ENCODE measurements at regions not wholly inside any gene's neighbourhood (a gene's known extent, or its start where the extent isn't known, plus 50 kb on each side); places are given as distances from the start of the nearest gene placed in this dataset.

DNA sequence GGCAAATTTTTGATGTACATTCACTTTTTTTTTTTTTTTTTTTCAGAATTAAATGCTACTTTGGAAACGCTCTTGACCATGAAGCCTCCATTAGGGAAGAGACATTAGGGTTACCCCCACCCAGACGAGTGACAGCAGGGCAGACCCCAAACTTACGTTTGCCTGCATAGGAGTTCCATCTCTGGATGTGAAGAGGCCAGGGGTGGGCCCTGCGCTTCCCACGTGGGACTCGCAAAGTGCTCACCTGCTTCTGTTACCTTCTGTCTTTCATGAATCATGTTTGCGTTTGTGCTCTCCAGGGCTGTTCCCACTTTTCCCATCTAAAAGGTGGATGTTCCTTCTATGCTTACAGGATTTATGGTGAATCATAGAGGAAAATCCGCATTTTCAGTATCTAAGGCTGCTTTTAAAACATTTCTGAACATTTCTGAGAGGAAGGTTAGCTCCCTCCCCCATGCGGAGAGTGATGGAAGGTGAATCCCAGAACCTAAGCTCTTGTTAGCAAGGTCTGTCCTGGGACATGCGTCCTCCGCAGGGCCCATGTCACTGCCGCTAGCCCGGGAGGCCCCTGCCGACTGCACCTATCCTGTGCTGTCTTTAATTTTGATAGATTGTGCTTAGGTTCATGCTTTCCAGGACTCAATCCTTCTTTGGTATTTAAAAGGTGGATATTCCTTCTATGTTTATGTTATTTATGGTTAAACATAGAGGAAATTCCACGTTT lies 135.7 kb upstream of the RTL1 start:
- no peak overlapping the region for H3K9ac ChIP-seq (ENCODE audit: low read depth, low read length)
- H3K4me3 ChIP-seq (ENCODE audit: low read depth, low read length) = no peak overlapping the region
- no peaks in the 10 kb centered on the region for H3K27me3 ChIP-seq (ENCODE audit: control insufficient read depth, insufficient read depth, low read length)
- H3K9me3 ChIP-seq (ENCODE audit: control insufficient read depth, insufficient read depth, low read length) = no peaks in the 10 kb centered on the region
- H3K4me1 ChIP-seq (ENCODE audit: control insufficient read depth, insufficient read depth, low read length) = no peaks in the 10 kb centered on the region
- no peaks in the 10 kb centered on the region for H3K36me3 ChIP-seq (ENCODE audit: control insufficient read depth, insufficient read depth, low read length)

DNA sequence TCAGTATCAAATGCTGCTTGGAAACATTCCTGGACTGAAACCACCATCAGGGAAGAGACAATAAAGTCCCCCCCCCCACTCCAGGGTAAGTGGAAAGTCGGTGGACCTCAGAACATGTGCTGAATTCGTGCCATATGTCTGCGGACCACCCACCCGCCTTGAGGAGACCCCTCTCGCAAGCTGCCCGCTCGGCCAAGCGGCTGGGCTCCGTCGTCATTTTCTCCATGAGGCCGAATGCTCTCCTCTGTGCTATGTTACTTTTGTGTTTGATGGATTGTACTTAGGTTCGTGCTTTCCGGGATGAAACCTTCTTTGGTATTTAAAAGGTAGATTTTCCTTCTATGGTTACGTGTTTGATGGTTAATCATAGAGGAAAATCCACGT lies 136.2 kb upstream of the RTL1 start:
- H3K4me3 ChIP-seq (ENCODE audit: low read depth, low read length) = no peak overlapping the region
- no peaks in the 10 kb centered on the region for H3K4me1 ChIP-seq (ENCODE audit: control insufficient read depth, insufficient read depth, low read length)
- H3K36me3 ChIP-seq (ENCODE audit: control insufficient read depth, insufficient read depth, low read length) = no peaks in the 10 kb centered on the region
- no peaks in the 10 kb centered on the region for H3K9me3 ChIP-seq (ENCODE audit: control insufficient read depth, insufficient read depth, low read length)
- no peak overlapping the region for H3K9ac ChIP-seq (ENCODE audit: low read depth, low read length)
- H3K27me3 ChIP-seq (ENCODE audit: control insufficient read depth, insufficient read depth, low read length) = no peaks in the 10 kb centered on the region

DNA sequence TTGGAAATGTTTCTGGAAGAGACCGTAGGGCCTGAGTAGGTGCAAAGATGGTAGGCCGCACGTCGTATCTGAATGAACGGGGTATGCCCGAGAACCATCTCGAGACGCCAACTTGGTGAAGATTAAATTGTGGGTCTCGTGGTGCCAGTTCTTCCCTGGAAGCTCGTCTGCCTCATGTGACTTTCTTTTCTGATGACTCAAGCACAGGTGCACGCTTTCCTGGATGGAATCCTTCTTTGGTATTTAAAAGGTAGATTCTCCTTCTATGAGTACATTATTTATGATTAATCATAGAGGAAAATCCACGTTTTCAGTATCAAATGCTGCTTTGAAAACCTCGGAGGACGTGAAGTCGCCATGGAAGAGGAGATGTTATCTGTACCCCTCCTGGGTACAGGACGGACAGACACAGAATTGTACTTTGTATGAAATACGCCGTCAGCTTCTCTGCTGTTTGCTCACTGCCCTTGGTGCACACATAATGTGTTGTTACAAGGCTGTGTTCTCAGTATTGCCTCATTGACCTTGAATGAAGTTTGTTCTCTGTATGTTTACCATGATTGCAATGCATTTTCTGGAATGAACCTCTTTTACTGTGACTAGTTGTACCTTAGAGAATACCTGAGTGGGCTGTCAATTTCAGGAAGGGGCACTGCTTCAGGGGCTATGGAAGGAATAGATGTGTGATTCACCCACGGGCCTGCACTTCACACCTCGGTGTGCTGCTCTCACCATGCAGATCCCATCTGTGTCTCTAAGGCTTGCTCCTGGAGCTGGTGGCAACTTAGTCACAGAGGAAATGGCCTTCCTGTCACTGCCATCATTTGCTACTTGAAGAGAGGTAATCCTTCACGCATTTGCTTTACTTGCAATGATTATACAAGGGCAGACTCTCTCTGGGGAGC lies 137.3 kb upstream of the RTL1 start:
- Histone ChIP-seq H3K4me1 (ENCODE audit: control insufficient read depth, insufficient read depth, low read length) (no peaks in the 10 kb centered on the region), H3K27me3 (ENCODE audit: control insufficient read depth, insufficient read depth, low read length) (no peaks in the 10 kb centered on the region), H3K36me3 (ENCODE audit: control insufficient read depth, insufficient read depth, low read length) (no peaks in the 10 kb centered on the region), H3K4me3 (ENCODE audit: low read depth, low read length) (no peak overlapping the region), H3K9me3 (ENCODE audit: control insufficient read depth, insufficient read depth, low read length) (no peaks in the 10 kb centered on the region), H3K9ac (ENCODE audit: low read depth, low read length) (no peak overlapping the region)

DNA sequence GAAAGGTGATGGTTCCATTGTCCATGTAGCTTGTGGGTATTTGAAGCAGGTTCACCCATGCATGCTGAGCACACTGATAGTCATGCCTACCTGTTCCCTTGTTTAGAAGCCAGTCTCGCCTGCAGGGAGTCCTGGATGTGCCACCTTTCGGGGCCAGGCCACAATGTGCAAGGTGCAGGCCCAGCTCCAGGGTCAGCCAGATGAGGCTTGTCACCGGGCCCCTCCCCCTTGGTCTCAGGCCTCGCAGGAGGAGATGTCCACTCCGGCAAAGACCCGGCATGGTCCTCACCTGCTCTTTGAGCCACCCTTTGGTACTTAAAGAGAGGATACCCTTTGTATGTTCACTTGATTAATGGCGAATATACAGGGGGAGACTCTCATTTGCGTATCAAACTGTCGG lies 140.4 kb upstream of the RTL1 start:
- no peaks in the 10 kb centered on the region for H3K36me3 ChIP-seq (ENCODE audit: control insufficient read depth, insufficient read depth, low read length)
- no peaks in the 10 kb centered on the region for H3K9me3 ChIP-seq (ENCODE audit: control insufficient read depth, insufficient read depth, low read length)
- H3K27me3 ChIP-seq (ENCODE audit: control insufficient read depth, insufficient read depth, low read length) = no peaks in the 10 kb centered on the region
- H3K4me3 ChIP-seq (ENCODE audit: low read depth, low read length) = no peak overlapping the region
- H3K9ac ChIP-seq (ENCODE audit: low read depth, low read length) = no peak overlapping the region
- H3K4me1 ChIP-seq (ENCODE audit: control insufficient read depth, insufficient read depth, low read length) = no peaks in the 10 kb centered on the region

DNA sequence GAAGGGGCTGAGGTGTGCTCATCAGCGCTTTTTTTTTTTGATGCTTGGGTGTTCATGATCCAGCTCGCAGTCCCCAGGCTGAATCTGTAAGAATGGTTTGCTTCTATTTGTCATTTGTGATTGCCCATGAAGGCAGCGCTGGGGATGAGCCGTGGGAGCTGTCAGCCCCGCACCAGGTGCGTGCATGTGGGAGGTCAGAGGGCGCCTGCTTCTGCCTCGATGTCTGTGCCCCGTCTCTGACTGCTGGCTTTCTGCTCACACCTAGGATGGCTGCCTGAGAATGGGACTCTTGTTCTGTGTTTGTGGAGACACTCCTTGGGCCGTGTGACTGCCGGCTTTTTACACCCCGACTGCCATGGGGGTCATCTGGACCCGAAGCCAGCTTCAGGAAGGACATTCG lies 141.2 kb upstream of the RTL1 start:
- Histone ChIP-seq H3K9ac (ENCODE audit: low read depth, low read length) (no peak overlapping the region), H3K9me3 (ENCODE audit: control insufficient read depth, insufficient read depth, low read length) (no peaks in the 10 kb centered on the region), H3K4me3 (ENCODE audit: low read depth, low read length) (no peak overlapping the region), H3K36me3 (ENCODE audit: control insufficient read depth, insufficient read depth, low read length) (no peaks in the 10 kb centered on the region), H3K27me3 (ENCODE audit: control insufficient read depth, insufficient read depth, low read length) (no peaks in the 10 kb centered on the region), H3K4me1 (ENCODE audit: control insufficient read depth, insufficient read depth, low read length) (no peaks in the 10 kb centered on the region)

DNA sequence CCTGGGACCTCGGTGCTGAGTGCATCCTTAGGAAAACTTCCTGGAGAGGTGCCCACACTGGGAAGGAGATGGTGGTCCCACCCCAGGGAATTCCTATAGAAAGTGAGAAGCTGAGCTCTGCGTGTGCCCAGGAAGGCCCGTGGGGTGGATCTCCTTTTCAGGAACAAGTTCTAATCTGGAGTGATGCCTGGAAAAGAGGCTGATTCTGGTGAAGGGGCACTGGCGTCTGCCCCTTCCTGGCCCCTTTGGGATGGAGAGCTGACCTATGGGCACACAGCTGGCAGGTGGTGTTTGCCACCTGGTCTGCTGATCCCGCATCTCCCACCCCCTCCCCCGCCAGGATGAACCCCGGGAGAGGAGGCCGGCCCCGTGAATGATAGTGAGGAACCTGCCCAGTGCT lies 142.0 kb upstream of the RTL1 start:
- Histone ChIP-seq H3K36me3 (ENCODE audit: control insufficient read depth, insufficient read depth, low read length) (no peaks in the 10 kb centered on the region), H3K9me3 (ENCODE audit: control insufficient read depth, insufficient read depth, low read length) (no peaks in the 10 kb centered on the region), H3K4me1 (ENCODE audit: control insufficient read depth, insufficient read depth, low read length) (no peaks in the 10 kb centered on the region), H3K9ac (ENCODE audit: low read depth, low read length) (no peak overlapping the region), H3K27me3 (ENCODE audit: control insufficient read depth, insufficient read depth, low read length) (no peaks in the 10 kb centered on the region), H3K4me3 (ENCODE audit: low read depth, low read length) (no peak overlapping the region)

DNA sequence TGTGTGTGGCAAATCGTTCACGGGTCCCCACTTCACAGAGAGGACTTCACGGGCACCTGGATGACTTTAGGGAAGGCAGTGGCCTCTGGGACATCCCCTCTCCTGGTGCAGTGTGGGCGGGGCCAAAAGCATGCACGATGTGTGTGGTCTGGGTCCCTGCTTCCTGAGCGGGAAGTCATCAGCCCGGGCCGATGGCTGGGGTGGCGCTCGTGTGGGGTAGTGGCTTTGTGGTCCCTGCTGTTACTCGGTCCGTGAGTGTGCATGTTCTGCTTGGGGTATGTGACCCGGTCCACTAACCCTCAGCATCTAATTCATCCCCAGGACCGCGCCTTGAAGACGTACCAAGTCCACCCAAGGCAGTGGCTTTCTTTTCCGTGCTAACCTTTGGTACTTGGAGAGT lies 142.5 kb upstream of the RTL1 start:
- H3K4me1 ChIP-seq (ENCODE audit: control insufficient read depth, insufficient read depth, low read length) = no peaks in the 10 kb centered on the region
- no peaks in the 10 kb centered on the region for H3K36me3 ChIP-seq (ENCODE audit: control insufficient read depth, insufficient read depth, low read length)
- no peak overlapping the region for H3K4me3 ChIP-seq (ENCODE audit: low read depth, low read length)
- H3K27me3 ChIP-seq (ENCODE audit: control insufficient read depth, insufficient read depth, low read length) = no peaks in the 10 kb centered on the region
- H3K9ac ChIP-seq (ENCODE audit: low read depth, low read length) = no peak overlapping the region
- H3K9me3 ChIP-seq (ENCODE audit: control insufficient read depth, insufficient read depth, low read length) = no peaks in the 10 kb centered on the region

DNA sequence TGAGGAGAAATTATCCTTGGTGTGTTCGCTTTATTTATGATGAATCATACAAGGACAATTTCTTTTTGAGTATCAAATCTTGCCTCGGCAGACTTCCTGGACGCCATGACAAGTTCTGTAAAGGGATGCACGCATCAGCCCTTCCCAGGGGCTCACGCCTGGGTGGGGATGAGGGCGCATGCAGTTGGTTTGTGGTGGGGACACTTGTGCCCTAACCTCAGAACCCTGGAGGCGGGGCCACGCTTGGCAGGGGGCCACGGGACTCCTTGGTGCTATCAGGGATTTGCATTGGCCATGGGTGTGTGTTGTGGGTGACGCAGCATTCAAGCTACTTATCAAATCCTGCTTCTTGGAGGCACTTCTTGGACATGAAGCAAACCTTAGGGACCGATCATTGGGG lies 143.8 kb upstream of the RTL1 start:
- H3K9me3 ChIP-seq (ENCODE audit: control insufficient read depth, insufficient read depth, low read length) = no peaks in the 10 kb centered on the region
- no peaks in the 10 kb centered on the region for H3K36me3 ChIP-seq (ENCODE audit: control insufficient read depth, insufficient read depth, low read length)
- H3K4me3 ChIP-seq (ENCODE audit: low read depth, low read length) = no peak overlapping the region
- no peak overlapping the region for H3K9ac ChIP-seq (ENCODE audit: low read depth, low read length)
- no peaks in the 10 kb centered on the region for H3K4me1 ChIP-seq (ENCODE audit: control insufficient read depth, insufficient read depth, low read length)
- no peaks in the 10 kb centered on the region for H3K27me3 ChIP-seq (ENCODE audit: control insufficient read depth, insufficient read depth, low read length)

DNA sequence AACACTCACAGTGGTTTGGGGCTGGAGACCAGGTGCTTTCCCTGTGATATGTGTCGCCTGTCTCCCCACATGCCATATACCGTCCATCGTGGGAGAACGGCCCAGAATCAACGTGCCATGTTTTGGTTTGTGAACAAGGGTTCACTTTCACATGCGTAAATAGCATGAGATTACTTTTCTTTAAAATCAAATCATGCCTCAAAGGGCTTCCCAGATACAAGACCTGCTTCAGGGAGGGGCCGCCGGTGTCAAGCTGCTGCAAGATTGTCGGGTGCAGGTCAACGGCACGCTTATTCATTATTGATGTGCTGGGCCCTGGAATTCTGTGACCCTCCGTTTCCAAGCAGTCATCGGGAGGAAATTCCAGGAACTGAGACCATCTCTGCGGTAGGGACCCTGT lies 145.2 kb upstream of the RTL1 start:
- Histone ChIP-seq H3K27me3 (ENCODE audit: control insufficient read depth, insufficient read depth, low read length) (no peaks in the 10 kb centered on the region), H3K4me1 (ENCODE audit: control insufficient read depth, insufficient read depth, low read length) (no peaks in the 10 kb centered on the region), H3K9ac (ENCODE audit: low read depth, low read length) (no peak overlapping the region), H3K36me3 (ENCODE audit: control insufficient read depth, insufficient read depth, low read length) (no peaks in the 10 kb centered on the region), H3K9me3 (ENCODE audit: control insufficient read depth, insufficient read depth, low read length) (no peaks in the 10 kb centered on the region), H3K4me3 (ENCODE audit: low read depth, low read length) (no peak overlapping the region)

DNA sequence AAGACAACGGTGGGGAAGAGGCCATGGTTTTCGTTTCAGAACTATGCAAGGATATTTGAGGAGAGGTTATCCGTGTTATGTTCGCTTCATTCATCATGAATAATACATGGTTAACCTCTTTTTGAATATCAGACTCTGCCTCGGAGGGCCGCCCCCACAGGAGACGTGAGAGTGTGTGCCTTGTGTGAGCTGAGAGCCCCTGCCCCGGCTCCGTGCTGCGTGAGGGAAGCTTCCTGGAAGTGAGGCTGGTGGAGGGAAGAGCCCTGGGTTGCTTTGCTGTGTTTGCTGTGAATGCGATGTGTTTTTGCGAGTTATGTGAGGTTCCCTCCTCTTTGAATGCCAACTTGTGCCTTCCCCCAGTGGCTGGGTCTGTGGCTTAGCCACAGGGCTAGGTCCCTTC lies 146.0 kb upstream of the RTL1 start:
- no peaks in the 10 kb centered on the region for H3K9me3 ChIP-seq (ENCODE audit: control insufficient read depth, insufficient read depth, low read length)
- H3K4me3 ChIP-seq (ENCODE audit: low read depth, low read length) = no peak overlapping the region
- H3K9ac ChIP-seq (ENCODE audit: low read depth, low read length) = no peak overlapping the region
- H3K4me1 ChIP-seq (ENCODE audit: control insufficient read depth, insufficient read depth, low read length) = no peaks in the 10 kb centered on the region
- H3K36me3 ChIP-seq (ENCODE audit: control insufficient read depth, insufficient read depth, low read length) = no peaks in the 10 kb centered on the region
- H3K27me3 ChIP-seq (ENCODE audit: control insufficient read depth, insufficient read depth, low read length) = no peaks in the 10 kb centered on the region

DNA sequence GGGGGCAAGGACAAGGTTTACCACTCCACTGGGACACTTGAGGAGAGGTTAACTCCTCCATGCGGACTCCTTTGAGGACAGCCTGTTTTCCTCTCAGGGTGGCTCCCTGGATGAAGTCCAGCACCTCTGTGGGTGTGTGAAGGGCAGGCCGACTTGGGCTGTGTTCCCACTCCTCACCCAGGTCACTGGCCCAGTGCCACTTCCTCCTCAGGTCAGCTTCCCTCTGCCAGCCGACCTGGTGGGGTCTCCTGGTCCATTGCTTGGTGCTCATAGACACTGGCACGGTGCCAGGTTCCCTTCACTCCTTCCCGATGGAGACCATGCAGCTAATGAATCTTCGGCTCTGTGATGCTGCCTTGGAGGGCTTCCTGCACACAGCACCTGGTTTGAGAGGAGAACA lies 146.4 kb upstream of the RTL1 start:
- H3K4me3 ChIP-seq (ENCODE audit: low read depth, low read length) = no peak overlapping the region
- H3K9ac ChIP-seq (ENCODE audit: low read depth, low read length) = no peak overlapping the region
- H3K27me3 ChIP-seq (ENCODE audit: control insufficient read depth, insufficient read depth, low read length) = no peaks in the 10 kb centered on the region
- no peaks in the 10 kb centered on the region for H3K36me3 ChIP-seq (ENCODE audit: control insufficient read depth, insufficient read depth, low read length)
- no peaks in the 10 kb centered on the region for H3K9me3 ChIP-seq (ENCODE audit: control insufficient read depth, insufficient read depth, low read length)
- H3K4me1 ChIP-seq (ENCODE audit: control insufficient read depth, insufficient read depth, low read length) = no peaks in the 10 kb centered on the region

DNA sequence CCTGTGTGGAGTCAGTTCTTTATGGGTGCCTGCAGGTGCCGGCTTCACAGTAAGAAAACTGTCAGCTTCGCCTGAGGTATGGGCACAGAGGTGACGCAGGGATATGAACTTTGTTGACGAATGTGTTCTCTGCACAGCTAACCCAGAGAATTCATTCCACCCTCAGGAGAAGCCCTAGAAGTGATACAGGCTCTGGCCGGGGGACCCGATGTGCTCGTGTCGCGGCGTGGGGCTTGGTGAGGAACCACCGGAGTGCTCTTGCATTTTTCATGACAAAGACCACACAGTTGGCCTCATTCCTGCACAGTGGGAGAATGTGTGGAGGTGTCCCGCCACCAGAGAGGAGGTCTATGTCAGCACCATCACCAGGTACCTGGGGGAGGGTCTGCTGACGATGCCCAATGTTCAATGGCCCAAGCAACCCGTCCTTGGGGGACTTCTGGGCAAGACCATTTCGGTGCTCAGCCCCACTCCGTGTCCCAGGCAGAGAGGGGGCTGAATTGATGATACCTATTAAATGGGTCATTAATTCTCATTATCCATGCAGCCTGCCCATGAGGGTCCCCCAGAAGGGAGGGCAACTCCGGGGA lies 147.5 kb upstream of the RTL1 start:
- Histone ChIP-seq H3K36me3 (ENCODE audit: control insufficient read depth, insufficient read depth, low read length) (no peaks in the 10 kb centered on the region), H3K4me1 (ENCODE audit: control insufficient read depth, insufficient read depth, low read length) (no peaks in the 10 kb centered on the region), H3K27me3 (ENCODE audit: control insufficient read depth, insufficient read depth, low read length) (no peaks in the 10 kb centered on the region), H3K9ac (ENCODE audit: low read depth, low read length) (no peak overlapping the region), H3K9me3 (ENCODE audit: control insufficient read depth, insufficient read depth, low read length) (no peaks in the 10 kb centered on the region), H3K4me3 (ENCODE audit: low read depth, low read length) (no peak overlapping the region)

Measured in iPS-15b (cell line).